OCI-LY1 (cell line): ENCODE measurements at regions not wholly inside any gene's neighbourhood (a gene's known extent, or its start where the extent isn't known, plus 50 kb on each side); places are given as distances from the start of the nearest gene placed in this dataset.

Experiments used
- H2AFZ ChIP-seq: fragments of 200-600 bp; sonication (generic), shearing (Covaris generic); 2 replicates; pipeline ENCODE4 v1.6.0; 2014; ENCODE audit warnings: antibody characterized with exemption, mild to moderate bottlenecking, low read length
- H3F3A ChIP-seq: fragments of 200-600 bp; sonication (generic), shearing (Covaris generic); 2 replicates; pipeline ENCODE4 v1.6.0; 2014; ENCODE audit warnings: mild to moderate bottlenecking, antibody characterized with exemption, low read length, moderate library complexity; ENCODE audit not compliant: insufficient read depth
- H3K27ac ChIP-seq: fragments of 200-600 bp; sonication (generic); 2 replicates; pipeline ENCODE4 v1.5.1; 2014; ENCODE audit warnings: low read length, mixed run types, mild to moderate bottlenecking, low read depth; ENCODE audit not compliant: poor library complexity, severe bottlenecking
- H3K27me3 ChIP-seq: fragments of 200-600 bp; sonication (generic); 2 replicates; pipeline ENCODE4 v1.6.0; 2014; ENCODE audit warnings: antibody characterized with exemption, mild to moderate bottlenecking, low read length, moderate library complexity; ENCODE audit not compliant: insufficient read depth
- H3K36me3 ChIP-seq: fragments of 200-600 bp; sonication (generic); 2 replicates; pipeline ENCODE4 v1.6.1; 2014; ENCODE audit warnings: mild to moderate bottlenecking, antibody characterized with exemption, low read length, moderate library complexity, mixed read lengths; ENCODE audit not compliant: insufficient read depth
- H3K4me1 ChIP-seq: fragments of 200-600 bp; sonication (generic); 2 replicates; pipeline ENCODE4 v1.5.1; 2014; ENCODE audit warnings: mild to moderate bottlenecking, low read length, moderate library complexity; ENCODE audit not compliant: insufficient read depth, severe bottlenecking
- H3K4me2 ChIP-seq: fragments of 200-600 bp; sonication (generic), shearing (Covaris generic); 2 replicates; pipeline ENCODE4 v1.6.1; 2014; ENCODE audit warnings: low read length
- H3K4me3 ChIP-seq: fragments of 200-600 bp; sonication (generic); 2 replicates; pipeline ENCODE4 v1.5.1; 2014; ENCODE audit warnings: low read length, low read depth, mild to moderate bottlenecking, mixed read lengths; ENCODE audit not compliant: poor library complexity, severe bottlenecking
- H3K79me2 ChIP-seq: fragments of 200-600 bp; shearing (Covaris generic); 2 replicates; pipeline ENCODE4 v1.6.1; 2016; ENCODE audit warnings: mixed run types, low read length, mixed read lengths; ENCODE audit not compliant: insufficient read depth
- H3K9ac ChIP-seq: fragments of 200-600 bp; sonication (generic), shearing (Covaris generic); 2 replicates; pipeline ENCODE4 v1.6.1; 2014; ENCODE audit warnings: mild to moderate bottlenecking, low read length, mixed read lengths
- H3K9me2 ChIP-seq: fragments of 200-600 bp; sonication (generic), shearing (Covaris generic); 2 replicates; pipeline ENCODE4 v1.6.1; 2014; ENCODE audit warnings: low read depth, mild to moderate bottlenecking, low read length, mixed read lengths
- H3K9me3 ChIP-seq: fragments of 200-600 bp; shearing (Covaris generic); 2 replicates; pipeline ENCODE4 v1.6.1; 2014; ENCODE audit warnings: low read length, mixed read lengths
- H4K20me1 ChIP-seq: fragments of 200-600 bp; sonication (generic), shearing (Covaris generic); 2 replicates; pipeline ENCODE4 v1.6.0; 2016; ENCODE audit warnings: mild to moderate bottlenecking, low read length; ENCODE audit not compliant: insufficient read depth
- EZH2 ChIP-seq: fragments of 200-600 bp; sonication (generic), shearing (Covaris generic); IDR thresholded peaks from 2 replicates; pipeline ENCODE4 v1.8.0; 2017; ENCODE audit warnings: borderline replicate concordance, mixed run types, mild to moderate bottlenecking, antibody characterized with exemption, low read length, moderate library complexity, mixed read lengths
- TF ChIP-seq, protein P1 (sequence below): fragments of 200-600 bp; sonication (generic), shearing (Covaris generic); IDR thresholded peaks from 2 replicates; pipeline ENCODE4 v1.5.1; 2017; ENCODE audit warnings: mild to moderate bottlenecking, antibody characterized with exemption, low read length, moderate library complexity, mixed read lengths

DNA sequence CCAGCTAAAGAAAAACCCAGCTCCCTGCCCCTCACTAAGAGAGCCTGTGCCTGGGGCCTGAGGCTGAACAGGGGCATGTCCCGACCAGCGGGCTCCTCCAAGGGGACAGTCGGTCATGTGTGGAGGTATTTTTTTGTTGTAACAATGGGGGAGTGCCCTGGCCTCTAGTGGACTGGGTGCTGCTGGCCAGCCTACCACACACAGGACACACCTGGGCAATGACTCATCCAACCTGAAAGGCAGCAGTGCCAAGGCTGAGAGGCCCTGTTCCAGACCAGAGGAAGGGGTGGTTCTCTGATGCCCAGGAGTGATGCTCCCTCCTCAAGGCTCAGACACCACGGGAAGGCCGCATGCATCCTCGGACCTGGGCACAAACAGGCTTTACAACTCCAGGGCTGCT, 181.5 kb downstream of the OLFM1 start:
- Histone ChIP-seq H3K4me1 (no peaks in the 10 kb centered on the region), H3K27me3 (peaks cover 5% of the 10 kb centered on the region; the same call in 1 of the 2 replicates)

GRCh38 chr9:135269912-135270830, 182.7 kb downstream of the OLFM1 start:
- Histone ChIP-seq H3F3A (no peaks in the 10 kb centered on the region), H3K27me3 (peaks cover 5% of the 10 kb centered on the region; the same call in 1 of the 2 replicates), H3K4me2 (no peak overlapping the region), H3K4me1 (no peaks in the 10 kb centered on the region), H3K27ac (no peak overlapping the region), H3K36me3 (no peaks in the 10 kb centered on the region), H3K79me2 (no peaks in the 10 kb centered on the region), H3K9ac (no peak overlapping the region), H3K9me2 (no peaks in the 10 kb centered on the region), H3K4me3 (no peak overlapping the region), H4K20me1 (no peaks in the 10 kb centered on the region), H3K9me3 (no peaks in the 10 kb centered on the region), H2AFZ (no peak overlapping the region)
- TF ChIP-seq EZH2: no peak
- TF ChIP-seq, protein P1, sequence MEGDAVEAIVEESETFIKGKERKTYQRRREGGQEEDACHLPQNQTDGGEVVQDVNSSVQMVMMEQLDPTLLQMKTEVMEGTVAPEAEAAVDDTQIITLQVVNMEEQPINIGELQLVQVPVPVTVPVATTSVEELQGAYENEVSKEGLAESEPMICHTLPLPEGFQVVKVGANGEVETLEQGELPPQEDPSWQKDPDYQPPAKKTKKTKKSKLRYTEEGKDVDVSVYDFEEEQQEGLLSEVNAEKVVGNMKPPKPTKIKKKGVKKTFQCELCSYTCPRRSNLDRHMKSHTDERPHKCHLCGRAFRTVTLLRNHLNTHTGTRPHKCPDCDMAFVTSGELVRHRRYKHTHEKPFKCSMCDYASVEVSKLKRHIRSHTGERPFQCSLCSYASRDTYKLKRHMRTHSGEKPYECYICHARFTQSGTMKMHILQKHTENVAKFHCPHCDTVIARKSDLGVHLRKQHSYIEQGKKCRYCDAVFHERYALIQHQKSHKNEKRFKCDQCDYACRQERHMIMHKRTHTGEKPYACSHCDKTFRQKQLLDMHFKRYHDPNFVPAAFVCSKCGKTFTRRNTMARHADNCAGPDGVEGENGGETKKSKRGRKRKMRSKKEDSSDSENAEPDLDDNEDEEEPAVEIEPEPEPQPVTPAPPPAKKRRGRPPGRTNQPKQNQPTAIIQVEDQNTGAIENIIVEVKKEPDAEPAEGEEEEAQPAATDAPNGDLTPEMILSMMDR: no peak

More for the DNA sequence above, 181.5 kb downstream of the OLFM1 start:
- no peaks in the 10 kb centered on the region for H3K9me3 ChIP-seq
- no peaks in the 10 kb centered on the region for H4K20me1 ChIP-seq
- H3K4me2 ChIP-seq: no peak overlapping the region
- no peak overlapping the region for H2AFZ ChIP-seq
- no peak overlapping the region for H3K4me3 ChIP-seq
- TF ChIP-seq, protein P1: no peak
- no peak for TF ChIP-seq EZH2
- H3K27ac ChIP-seq: no peak overlapping the region
- H3K36me3 ChIP-seq: no peaks in the 10 kb centered on the region
- no peaks in the 10 kb centered on the region for H3K9me2 ChIP-seq
- no peaks in the 10 kb centered on the region for H3F3A ChIP-seq
- H3K9ac ChIP-seq: no peak overlapping the region
- no peaks in the 10 kb centered on the region for H3K79me2 ChIP-seq

DNA sequence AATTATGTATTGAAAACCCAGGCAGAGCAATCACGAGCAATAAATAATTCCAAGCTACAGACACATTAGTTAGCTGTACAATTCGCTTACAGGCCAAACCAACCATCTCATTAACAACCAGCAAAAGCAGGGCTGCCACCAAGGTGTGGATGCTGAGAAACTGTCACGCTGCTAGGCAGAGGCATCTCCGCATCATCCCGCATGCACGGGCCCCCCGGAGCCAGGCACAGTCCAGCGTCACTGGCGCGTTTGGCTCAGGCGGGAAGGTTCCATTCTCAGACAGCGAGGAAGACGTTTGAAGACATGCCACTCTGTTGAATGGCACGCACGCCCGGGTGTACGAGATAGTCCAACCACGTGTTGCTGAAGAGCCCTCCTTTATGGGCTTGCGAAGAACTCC, 184.0 kb downstream of the OLFM1 start:
- no peak overlapping the region for H3K27ac ChIP-seq
- no peaks in the 10 kb centered on the region for H3K9me2 ChIP-seq
- no peak overlapping the region for H3K4me3 ChIP-seq
- H3K79me2 ChIP-seq: no peaks in the 10 kb centered on the region
- no peaks in the 10 kb centered on the region for H4K20me1 ChIP-seq
- H3K36me3 ChIP-seq: no peaks in the 10 kb centered on the region
- H3K4me2 ChIP-seq: no peak overlapping the region
- TF ChIP-seq, protein P1: no peak
- no peak overlapping the region for H3K9ac ChIP-seq
- H3K9me3 ChIP-seq: no peaks in the 10 kb centered on the region
- no peaks in the 10 kb centered on the region for H3F3A ChIP-seq
- peaks cover 5% of the 10 kb centered on the region; the same call in 1 of the 2 replicates for H3K27me3 ChIP-seq
- H3K4me1 ChIP-seq: no peaks in the 10 kb centered on the region
- no peak overlapping the region for H2AFZ ChIP-seq
